ENCODE measurements at regions not wholly inside any gene's neighbourhood (a gene's known extent, or its start where the extent isn't known, plus 50 kb on each side); places are given as distances from the start of the nearest gene placed in this dataset.
"Not testable (repeated sequence)": the region's sequence is repeated elsewhere in the genome, so short reads cannot be mapped to it uniquely, and the experiment has no call there.

DNA sequence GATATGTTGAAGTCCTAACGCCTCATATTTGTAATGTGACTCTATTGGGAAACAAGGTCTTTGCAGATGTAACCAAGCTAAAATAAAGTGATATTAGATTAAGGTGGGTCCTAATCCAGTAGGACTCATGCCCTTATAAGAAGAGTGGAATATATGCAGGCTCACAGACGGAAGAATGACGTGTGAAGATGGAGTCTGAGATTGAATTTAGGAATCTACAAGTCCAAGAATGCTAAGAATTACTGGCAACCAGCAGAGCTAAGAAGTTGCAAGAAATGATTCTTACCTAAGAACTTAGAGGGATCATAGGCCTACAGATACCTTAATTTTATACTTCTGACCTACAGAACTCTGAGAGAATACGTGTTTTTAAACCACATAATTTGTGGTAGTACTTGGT, 350.0 kb upstream of the ST8SIA4 start:
- intact Hi-C loops (cut with micrococcal nuclease), result no loop called here
- CTCF ChIA-PET (ENCODE audit: partially characterized antibody), result no interaction called here

DNA sequence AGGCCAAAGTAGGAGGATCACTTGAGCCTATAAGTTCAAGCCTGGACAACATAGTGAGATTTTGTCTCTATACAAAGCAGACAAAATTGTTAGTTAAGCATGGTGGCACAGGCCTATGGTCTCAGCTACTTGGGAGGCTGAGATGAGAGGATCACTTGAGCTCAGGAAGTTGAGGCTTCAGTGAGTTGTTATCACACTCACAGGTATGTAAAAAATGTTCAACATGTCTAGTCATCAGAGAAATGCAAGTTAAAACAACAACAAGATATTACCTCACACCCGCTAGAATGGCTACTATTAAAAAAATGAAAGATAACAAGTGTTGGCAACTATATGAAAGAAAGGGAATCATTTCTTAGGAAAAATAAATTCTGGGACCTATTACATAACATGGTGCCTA, 341.5 kb upstream of the ST8SIA4 start:
- intact Hi-C loops (cut with micrococcal nuclease), result no loop called here
- POLR2A ChIA-PET (ENCODE audit: partially characterized antibody), result no interaction called here
- H3K36me3 Mint-ChIP-seq, result no peaks in the 10 kb centered on the region
- H3K9me3 ChIP-seq (ENCODE audit: control insufficient read depth in 1 of 2, low read length in 2 of 2), result no peaks in the 10 kb centered on the region
- H3K27me3 Mint-ChIP-seq, result peaks cover 0 to 3% of the 10 kb centered on the region in 2 donors
- no peaks in the 10 kb centered on the region for H3K4me1 ChIP-seq (ENCODE audit: insufficient read depth, low read length)
- peaks cover 0 to 22% (median 11%) of the 10 kb centered on the region in 8 donors for H3K9me3 Mint-ChIP-seq
- no peak overlapping the region for H3K27ac ChIP-seq (ENCODE audit: low read depth, low read length)
- CTCF ChIA-PET (ENCODE audit: partially characterized antibody), result no interaction called here
- no peak overlapping the region for H3K27ac Mint-ChIP-seq
- no peak for DNase-seq
- no peak overlapping the region for H3K4me3 ChIP-seq (ENCODE audit: low read length in 2 of 2)
- H3K36me3 ChIP-seq (ENCODE audit: insufficient read depth, low read length), result no peaks in the 10 kb centered on the region
- no peaks in the 10 kb centered on the region for H3K4me1 Mint-ChIP-seq
- H3K4me3 Mint-ChIP-seq, result no peak overlapping the region
- H3K27me3 ChIP-seq (ENCODE audit: insufficient read depth, low read length), result no peaks in the 10 kb centered on the region

More for the DNA sequence above, 350.0 kb upstream of the ST8SIA4 start:
- Mint-ChIP-seq H3K36me3 (no peaks in the 10 kb centered on the region), H3K27me3 (peaks cover 0 to 5% of the 10 kb centered on the region in 2 donors), H3K27ac (no peak overlapping the region), H3K4me1 (peaks cover 0 to 4% (median 0%) of the 10 kb centered on the region in 4 donors), H3K4me3 (no peak overlapping the region), H3K9me3 (peaks cover 0 to 2% (median under 1%) of the 10 kb centered on the region in 8 donors)
- Histone ChIP-seq H3K27me3 (ENCODE audit: insufficient read depth, low read length) (no peaks in the 10 kb centered on the region), H3K4me3 (ENCODE audit: low read length in 2 of 2) (no peak overlapping the region), H3K36me3 (ENCODE audit: insufficient read depth, low read length) (no peaks in the 10 kb centered on the region), H3K9me3 (ENCODE audit: control insufficient read depth in 1 of 2, low read length in 2 of 2) (no peaks in the 10 kb centered on the region), H3K27ac (ENCODE audit: low read depth, low read length) (no peak overlapping the region), H3K4me1 (ENCODE audit: insufficient read depth, low read length) (no peaks in the 10 kb centered on the region)
- POLR2A ChIA-PET (ENCODE audit: partially characterized antibody), result no interaction called here
- DNase-seq, result no peak

DNA sequence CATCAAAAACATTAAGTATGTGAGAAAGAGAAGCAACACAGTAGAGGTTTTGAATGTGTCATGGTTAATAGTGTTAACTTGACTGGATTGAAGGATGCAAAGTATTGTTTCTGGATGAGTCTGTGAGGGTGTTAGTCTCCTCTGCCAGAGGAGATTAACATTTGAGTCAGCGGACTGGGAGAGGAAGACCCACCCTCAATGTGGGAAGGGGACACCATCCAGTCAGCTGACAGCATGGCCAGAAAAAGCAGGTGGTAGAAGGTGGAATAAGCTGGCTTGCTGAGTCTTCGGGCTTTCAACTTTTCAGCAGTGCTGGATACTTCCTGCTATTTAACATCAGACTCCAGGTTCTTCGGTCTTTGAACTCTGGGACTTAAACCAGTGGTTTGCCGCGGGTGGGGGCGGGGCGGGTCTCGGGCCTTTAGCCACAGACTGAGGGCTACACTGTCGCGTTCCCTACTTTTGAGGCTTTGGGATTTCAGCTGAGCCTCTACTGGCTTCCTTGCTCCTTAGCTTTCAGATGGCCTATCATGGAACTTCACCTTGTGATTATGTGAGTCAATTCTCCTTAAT, 309.9 kb upstream of the ST8SIA4 start:
- Mint-ChIP-seq H3K36me3 (no peaks in the 10 kb centered on the region), H3K9me3 (peaks cover 0 to 3% (median 0%) of the 10 kb centered on the region in 8 donors), H3K27me3 (peaks cover 0 to 5% of the 10 kb centered on the region in 2 donors), H3K4me3 (no peak overlapping the region), H3K27ac (no peak overlapping the region), H3K4me1 (no peaks in the 10 kb centered on the region)
- no peak for DNase-seq
- H3K9me3 ChIP-seq (ENCODE audit: control insufficient read depth in 1 of 2, low read length in 2 of 2), result no peaks in the 10 kb centered on the region
- CTCF ChIA-PET (ENCODE audit: partially characterized antibody), result no interaction called here
- H3K4me1 ChIP-seq (ENCODE audit: insufficient read depth, low read length), result no peaks in the 10 kb centered on the region
- H3K4me3 ChIP-seq (ENCODE audit: low read length in 2 of 2), result no peak overlapping the region
- intact Hi-C loops (cut with micrococcal nuclease), result no loop called here
- no peaks in the 10 kb centered on the region for H3K27me3 ChIP-seq (ENCODE audit: insufficient read depth, low read length)
- H3K27ac ChIP-seq (ENCODE audit: low read depth, low read length), result no peak overlapping the region
- POLR2A ChIA-PET (ENCODE audit: partially characterized antibody), result no interaction called here
- no peaks in the 10 kb centered on the region for H3K36me3 ChIP-seq (ENCODE audit: insufficient read depth, low read length)

DNA sequence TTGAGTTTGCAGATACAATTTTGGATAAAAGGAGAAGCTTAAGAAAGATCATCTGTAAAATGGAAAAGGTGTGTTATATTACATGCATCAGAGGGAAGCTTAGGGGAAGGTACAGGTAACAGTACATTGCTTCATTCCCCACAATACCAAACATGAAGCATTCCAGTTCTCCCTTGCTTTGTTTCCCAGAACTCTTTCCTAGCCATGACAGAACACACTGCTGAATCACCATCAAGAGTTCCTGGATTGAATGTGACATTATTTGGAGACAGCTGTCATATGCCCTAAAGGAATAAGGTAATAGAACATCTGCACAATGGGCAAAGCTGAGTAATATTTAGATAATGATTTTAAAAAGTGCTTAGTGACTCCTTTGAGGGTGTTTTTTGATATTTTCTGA, 303.5 kb upstream of the ST8SIA4 start:
- Histone ChIP-seq H3K4me3 (ENCODE audit: low read length in 2 of 2) (no peak overlapping the region), H3K4me1 (ENCODE audit: insufficient read depth, low read length) (no peaks in the 10 kb centered on the region), H3K36me3 (ENCODE audit: insufficient read depth, low read length) (no peaks in the 10 kb centered on the region), H3K27ac (ENCODE audit: low read depth, low read length) (no peak overlapping the region), H3K9me3 (ENCODE audit: control insufficient read depth in 1 of 2, low read length in 2 of 2) (no peaks in the 10 kb centered on the region), H3K27me3 (ENCODE audit: insufficient read depth, low read length) (no peaks in the 10 kb centered on the region)
- intact Hi-C loops (cut with micrococcal nuclease), result no loop called here
- ChIA-PET CTCF (ENCODE audit: partially characterized antibody) (no interaction called here), POLR2A (ENCODE audit: partially characterized antibody) (no interaction called here)
- DNase-seq, result no peak
- no peaks in the 10 kb centered on the region for H3K36me3 Mint-ChIP-seq
- no peak overlapping the region for H3K27ac Mint-ChIP-seq
- no peaks in the 10 kb centered on the region for H3K4me1 Mint-ChIP-seq
- peaks cover 0 to 3% (median 0%) of the 10 kb centered on the region in 8 donors for H3K9me3 Mint-ChIP-seq
- peaks cover 1 to 2% of the 10 kb centered on the region in 2 donors for H3K27me3 Mint-ChIP-seq
- H3K4me3 Mint-ChIP-seq, result no peak overlapping the region

DNA sequence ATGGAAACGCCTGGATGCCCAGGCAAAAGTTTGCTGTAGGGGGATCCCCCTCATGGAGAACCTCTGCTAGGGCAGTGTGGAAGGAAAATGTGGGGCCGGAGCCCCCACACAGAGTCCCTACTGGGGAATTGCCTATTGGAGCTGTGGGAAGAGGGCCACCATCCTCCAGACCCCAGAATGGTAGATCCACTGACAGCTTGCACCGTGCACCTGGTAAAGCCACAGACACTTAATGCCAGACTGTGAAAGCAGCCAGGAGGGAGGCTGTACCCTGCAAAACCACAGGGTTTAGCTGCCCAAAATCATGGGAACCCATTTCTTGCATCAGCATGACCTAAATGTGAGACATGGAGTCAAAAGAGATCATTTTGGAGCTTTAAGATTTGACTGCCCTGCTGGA, 302.0 kb upstream of the ST8SIA4 start:
- H3K4me3 ChIP-seq (ENCODE audit: low read length in 2 of 2); DNase-seq; H3K36me3 Mint-ChIP-seq; H3K9me3 Mint-ChIP-seq; H3K27me3 Mint-ChIP-seq; H3K36me3 ChIP-seq (ENCODE audit: insufficient read depth, low read length); H3K9me3 ChIP-seq (ENCODE audit: control insufficient read depth in 1 of 2, low read length in 2 of 2); H3K27ac Mint-ChIP-seq; H3K27ac ChIP-seq (ENCODE audit: low read depth, low read length); intact Hi-C loops (cut with micrococcal nuclease); H3K4me1 ChIP-seq (ENCODE audit: insufficient read depth, low read length); CTCF ChIA-PET (ENCODE audit: partially characterized antibody); H3K4me1 Mint-ChIP-seq; H3K27me3 ChIP-seq (ENCODE audit: insufficient read depth, low read length); POLR2A ChIA-PET (ENCODE audit: partially characterized antibody); H3K4me3 Mint-ChIP-seq: not testable (repeated sequence)

DNA sequence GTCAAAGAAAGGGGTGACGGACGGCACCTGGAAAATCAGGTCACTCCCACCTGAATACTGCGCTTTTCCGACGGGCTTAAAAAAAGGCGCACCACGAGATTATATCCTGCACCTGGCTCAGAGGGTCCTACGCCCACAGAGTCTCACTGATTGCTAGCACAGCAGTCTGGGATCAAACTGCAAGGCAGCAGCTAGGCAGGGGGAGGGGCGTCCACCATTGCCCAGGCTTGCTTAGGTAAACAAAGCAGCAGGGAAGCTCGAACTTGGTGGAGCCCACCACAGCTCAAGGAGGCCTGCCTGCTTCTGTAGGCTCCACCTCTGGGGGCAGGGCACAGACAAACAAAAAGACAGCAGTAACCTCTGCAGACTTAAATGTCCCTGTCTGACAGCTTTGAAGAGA, 277.3 kb upstream of the ST8SIA4 start:
- intact Hi-C loops (cut with micrococcal nuclease); H3K27me3 Mint-ChIP-seq; H3K4me1 Mint-ChIP-seq; H3K27ac ChIP-seq (ENCODE audit: low read depth, low read length); H3K36me3 Mint-ChIP-seq; DNase-seq; H3K4me3 ChIP-seq (ENCODE audit: low read length in 2 of 2); CTCF ChIA-PET (ENCODE audit: partially characterized antibody); H3K4me1 ChIP-seq (ENCODE audit: insufficient read depth, low read length); H3K9me3 Mint-ChIP-seq; H3K27me3 ChIP-seq (ENCODE audit: insufficient read depth, low read length); H3K9me3 ChIP-seq (ENCODE audit: control insufficient read depth in 1 of 2, low read length in 2 of 2); H3K4me3 Mint-ChIP-seq; H3K27ac Mint-ChIP-seq; H3K36me3 ChIP-seq (ENCODE audit: insufficient read depth, low read length); POLR2A ChIA-PET (ENCODE audit: partially characterized antibody): not testable (repeated sequence)

DNA sequence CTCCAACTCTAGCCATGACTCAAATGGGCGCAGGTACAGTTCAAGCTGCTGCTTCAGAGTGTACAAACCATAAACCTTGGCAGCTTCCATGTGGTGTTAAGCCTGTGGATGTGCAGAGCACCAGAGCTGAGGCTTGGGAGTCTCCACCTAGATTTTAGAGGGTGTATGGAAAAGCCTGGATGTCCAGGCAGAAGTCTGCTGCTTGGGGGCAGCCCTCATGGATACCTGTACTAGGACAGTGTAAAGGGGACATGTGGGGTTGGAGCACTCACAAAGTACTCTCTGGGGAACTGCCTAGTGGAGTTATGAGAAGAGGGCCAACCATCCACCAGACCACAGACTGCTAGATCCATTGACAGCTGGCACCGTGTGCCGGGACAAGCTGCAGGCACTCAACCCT, 273.5 kb upstream of the ST8SIA4 start:
- DNase-seq, result no peak
- peaks cover 0 to 8% (median 4%) of the 10 kb centered on the region in 8 donors for H3K9me3 Mint-ChIP-seq
- H3K27me3 ChIP-seq (ENCODE audit: insufficient read depth, low read length), result no peaks in the 10 kb centered on the region
- H3K27ac Mint-ChIP-seq, result no peak overlapping the region
- H3K9me3 ChIP-seq (ENCODE audit: control insufficient read depth in 1 of 2, low read length in 2 of 2), result no peaks in the 10 kb centered on the region
- H3K27me3 Mint-ChIP-seq, result peaks cover 0 to 1% of the 10 kb centered on the region in 2 donors
- intact Hi-C loops (cut with micrococcal nuclease), result no loop called here
- no peak overlapping the region for H3K27ac ChIP-seq (ENCODE audit: low read depth, low read length)
- no peaks in the 10 kb centered on the region for H3K4me1 ChIP-seq (ENCODE audit: insufficient read depth, low read length)
- CTCF ChIA-PET (ENCODE audit: partially characterized antibody), result no interaction called here
- H3K4me1 Mint-ChIP-seq, result no peaks in the 10 kb centered on the region
- POLR2A ChIA-PET (ENCODE audit: partially characterized antibody), result no interaction called here
- no peaks in the 10 kb centered on the region for H3K36me3 ChIP-seq (ENCODE audit: insufficient read depth, low read length)
- H3K36me3 Mint-ChIP-seq, result no peaks in the 10 kb centered on the region
- H3K4me3 ChIP-seq (ENCODE audit: low read length in 2 of 2), result no peak overlapping the region
- no peak overlapping the region for H3K4me3 Mint-ChIP-seq

DNA sequence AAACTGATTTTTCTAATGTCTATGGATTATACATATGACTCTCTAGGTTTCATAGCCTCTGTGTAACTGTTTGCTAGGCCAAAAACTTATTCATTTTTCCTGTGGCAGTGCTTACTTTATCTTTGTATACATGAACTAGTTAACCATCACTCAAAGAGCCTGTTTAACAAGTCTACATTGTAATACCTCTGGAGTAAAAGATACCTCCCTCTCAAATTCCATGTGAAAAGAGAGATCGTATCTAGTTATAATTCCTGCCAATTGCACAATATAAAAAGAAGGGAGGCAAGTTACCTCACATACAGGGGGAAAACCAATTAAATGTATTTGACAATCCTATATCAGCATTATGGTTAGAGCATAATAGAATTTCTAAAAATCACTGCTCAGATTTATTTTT, 271.9 kb upstream of the ST8SIA4 start:
- Histone ChIP-seq H3K36me3 (ENCODE audit: insufficient read depth, low read length) (no peaks in the 10 kb centered on the region), H3K4me1 (ENCODE audit: insufficient read depth, low read length) (no peaks in the 10 kb centered on the region), H3K4me3 (ENCODE audit: low read length in 2 of 2) (no peak overlapping the region), H3K27me3 (ENCODE audit: insufficient read depth, low read length) (no peaks in the 10 kb centered on the region), H3K9me3 (ENCODE audit: control insufficient read depth in 1 of 2, low read length in 2 of 2) (no peaks in the 10 kb centered on the region), H3K27ac (ENCODE audit: low read depth, low read length) (no peak overlapping the region)
- no peak for DNase-seq
- H3K36me3 Mint-ChIP-seq, result no peaks in the 10 kb centered on the region
- no peak overlapping the region for H3K4me3 Mint-ChIP-seq
- H3K27me3 Mint-ChIP-seq, result peaks cover 0 to 1% of the 10 kb centered on the region in 2 donors
- H3K27ac Mint-ChIP-seq, result no peak overlapping the region
- no peaks in the 10 kb centered on the region for H3K4me1 Mint-ChIP-seq
- H3K9me3 Mint-ChIP-seq, result peaks cover 0 to 8% (median 4%) of the 10 kb centered on the region in 8 donors
- ChIA-PET CTCF (ENCODE audit: partially characterized antibody) (no interaction called here), POLR2A (ENCODE audit: partially characterized antibody) (no interaction called here)
- intact Hi-C loops (cut with micrococcal nuclease), result no loop called here
